GM12878 (cell line): ENCODE measurements at regions not wholly inside any gene's neighbourhood (a gene's known extent, or its start where the extent isn't known, plus 50 kb on each side); places are given as distances from the start of the nearest gene placed in this dataset.

Source experiments
- ATAC-seq: fragments of 200-7000 bp; cut with Tn5 transposase; 3 replicates; pipeline ENCODE4 v1.9.1; 2020; ENCODE audit warnings: mild to moderate bottlenecking, moderate library complexity
- BruUV-seq: library from RNA; stranded (reverse); fragments of 400-500 nt; replicated peaks from 2 replicates; lab custom pipeline; 2021; lab: Mats Ljungman, UMichigan
- CTCF ChIA-PET: fragments of 300-600 bp; sonication (Branson Sonifier 250); formaldehyde crosslinking; extraction: SDS; loops from one replicate; lab custom pipeline; 2021; ENCODE audit warnings: inconsistent platforms; lab: Yijun Ruan, JAX
- POLR2A ChIA-PET: fragments of 350-600 bp; formaldehyde crosslinking; extraction: SDS; loops from one replicate; lab custom pipeline; 2021; ENCODE audit warnings: inconsistent platforms; lab: Charles Lee
- RAD21 ChIA-PET: fragments of 300-600 bp; sonication (Branson Sonifier 250); formaldehyde crosslinking; loops from one replicate; lab custom pipeline; 2023; ENCODE audit warnings: antibody characterized with exemption; ENCODE audit not compliant: unreplicated experiment; lab: Charles Lee
- SMC1A ChIA-PET: fragments of 300-600 bp; sonication (Branson Sonifier 250); formaldehyde crosslinking; loops from one replicate; lab custom pipeline; 2023; ENCODE audit not compliant: unreplicated experiment, uncharacterized antibody; lab: Charles Lee
- DNase-seq: peaks from one replicate; pipeline ENCODE4 v3.0.0-alpha.2; 2011; ENCODE audit warnings: low read depth, low spot score
- FAIRE-seq: peaks from 3 replicates; lab custom pipeline; 2011; peaks lifted over from hg19 to GRCh38; lab: Jason Lieb, UNC
- H2AFZ ChIP-seq: 2 replicates; pipeline ENCODE4 v1.6.0; 2011; ENCODE audit warnings: low read depth, low read length, control low read depth; ENCODE audit not compliant: control insufficient read depth
- H3K27ac ChIP-seq: 2 replicates; pipeline ENCODE4 v1.5.1; 2011; ENCODE audit warnings: control low read depth; ENCODE audit not compliant: control insufficient read depth, insufficient read depth
- H3K27me3 ChIP-seq, 2 experiments: replicated peaks in 1 of 2; 2 replicates each; pipeline versions ENCODE4 v1.6.0 to v1.6.1; 2011; ENCODE audit warnings: low read length in 1 of 2; ENCODE audit not compliant: control insufficient read depth in 2 of 2, insufficient read depth in 2 of 2
- H3K36me3 ChIP-seq, 2 experiments: 2 replicates each; pipeline ENCODE4 v1.5.1; 2011; ENCODE audit warnings: low read length in 1 of 2; ENCODE audit not compliant: control insufficient read depth in 2 of 2, insufficient read depth in 2 of 2
- H3K4me1 ChIP-seq: 2 replicates; pipeline ENCODE4 v1.6.1; 2011; ENCODE audit warnings: mild to moderate bottlenecking, low read length, moderate library complexity, mixed read lengths; ENCODE audit not compliant: control insufficient read depth, insufficient read depth
- H3K4me2 ChIP-seq: 2 replicates; pipeline ENCODE4 v1.6.0; 2011; ENCODE audit warnings: control low read depth; ENCODE audit not compliant: control insufficient read depth, insufficient read depth
- H3K4me3 ChIP-seq: fragments of 200-600 bp; sonication (generic); 2 replicates; pipeline ENCODE4 v1.5.1; 2016
- H3K79me2 ChIP-seq: 2 replicates; pipeline ENCODE4 v1.6.0; 2011; ENCODE audit warnings: low read length; ENCODE audit not compliant: control insufficient read depth, insufficient read depth
- H3K9ac ChIP-seq: 2 replicates; pipeline ENCODE4 v1.8.0; 2011; ENCODE audit warnings: low read length, control low read depth, mixed read lengths; ENCODE audit not compliant: control insufficient read depth, insufficient read depth
- H3K9me3 ChIP-seq: replicated peaks from 3 replicates; pipeline ENCODE4 v1.5.1; 2011; ENCODE audit warnings: mild to moderate bottlenecking, low read length; ENCODE audit not compliant: control insufficient read depth, insufficient read depth
- H4K20me1 ChIP-seq: 2 replicates; pipeline ENCODE4 v1.6.0; 2011; ENCODE audit not compliant: control insufficient read depth, insufficient read depth
- BHLHE40 ChIP-seq, 2 experiments: fragments of 450-650 bp in 1 of 2; IDR thresholded peaks; 2 replicates each; pipeline ENCODE4 v1.6.1; 2011 to 2017; ENCODE audit warnings: low read depth in 2 of 2, borderline replicate concordance in 1 of 2, improper control_type of control experiment in 1 of 2, low read length in 1 of 2, mild to moderate bottlenecking in 1 of 2
- BRCA1 ChIP-seq: IDR thresholded peaks from 2 replicates; pipeline ENCODE4 v1.6.1; 2011; ENCODE audit warnings: low read depth, low read length, improper control_type of control experiment
- CREB1 ChIP-seq: IDR thresholded peaks from 2 replicates; pipeline ENCODE4 v1.6.1; 2012; ENCODE audit warnings: low read depth, mild to moderate bottlenecking, inconsistent platforms
- EP300 ChIP-seq, 2 experiments: fragments of 150-350 bp in 1 of 2; IDR thresholded peaks; 2 replicates each; pipeline ENCODE4 v1.6.1; 2011 to 2012; ENCODE audit warnings: low read depth in 2 of 2, low read length in 2 of 2, borderline replicate concordance in 1 of 2, improper control_type of control experiment in 1 of 2, inconsistent platforms in 1 of 2; ENCODE audit not compliant: control insufficient read depth in 1 of 2
- IKZF1 ChIP-seq: fragments of 450-650 bp; conservative IDR thresholded peaks from 2 replicates; pipeline ENCODE4 v1.6.1; 2017; ENCODE audit warnings: antibody characterized with exemption, mild to moderate bottlenecking
- IKZF2 ChIP-seq, 2 experiments: fragments of 450-650 bp; IDR thresholded peaks; 2 replicates each; pipeline ENCODE4 v1.6.1; 2017; ENCODE audit warnings: mild to moderate bottlenecking in 2 of 2, moderate library complexity in 2 of 2
- POU2F2 ChIP-seq: IDR thresholded peaks from 3 replicates; pipeline ENCODE4 v1.6.1; 2011; ENCODE audit warnings: low read depth, mild to moderate bottlenecking, low read length, borderline replicate concordance
- SREBF1 ChIP-seq: IDR thresholded peaks from 2 replicates; pipeline ENCODE4 v1.6.1; 2012; ENCODE audit warnings: mild to moderate bottlenecking, low read length
- SREBF2 ChIP-seq: IDR thresholded peaks from 2 replicates; pipeline ENCODE4 v1.6.1; 2012; ENCODE audit warnings: mild to moderate bottlenecking, low read length
- SRF ChIP-seq, 2 experiments: IDR thresholded peaks; 2 replicates each; pipeline ENCODE4 v1.6.1; 2011; ENCODE audit warnings: low read depth in 2 of 2, low read length in 2 of 2, mild to moderate bottlenecking in 1 of 2, moderate library complexity in 1 of 2
- TBL1XR1 ChIP-seq: IDR thresholded peaks from 2 replicates; pipeline ENCODE4 v1.6.1; 2012; ENCODE audit warnings: low read depth, low read length, improper control_type of control experiment
- TCF3 ChIP-seq: IDR thresholded peaks from 2 replicates; pipeline ENCODE4 v1.6.1; 2012; ENCODE audit warnings: low read depth, mild to moderate bottlenecking, low read length, borderline replicate concordance; ENCODE audit not compliant: insufficient read depth
- ZNF217 ChIP-seq: fragments of 450-650 bp; IDR thresholded peaks from 2 replicates; pipeline ENCODE4 v1.6.1; 2017; ENCODE audit warnings: antibody characterized with exemption, mild to moderate bottlenecking
- ZNF622 ChIP-seq: fragments of 450-650 bp; IDR thresholded peaks from 2 replicates; pipeline ENCODE4 v1.6.1; 2017; ENCODE audit warnings: mild to moderate bottlenecking, inconsistent platforms
- WGBS: methylation state at CpG from one replicate; pipeline ENCODE4 v1.1.6; 2016; ENCODE audit warnings: low lambda C conversion rate; ENCODE audit not compliant: insufficient replicate concordance, insufficient coverage; ENCODE audit errors: missing lambda C conversion rate; 5-methylcytosine and 5-hydroxymethylcytosine counted together
- in situ Hi-C: fragments of 300-500 bp; cut with MboI; formaldehyde crosslinking; loops from 9 replicates; pipeline ENCODE4 v1.14.3; 2018; ENCODE audit warnings: mixed read lengths
- intact Hi-C: fragments of 100-400 bp; cut with micrococcal nuclease; formaldehyde crosslinking; loops from one replicate; pipeline ENCODE4 v1.14.2; 2022; ENCODE audit not compliant: unreplicated experiment
- TF ChIP-seq, protein P1 (sequence below): fragments of 450-650 bp; IDR thresholded peaks from 2 replicates; pipeline ENCODE4 v1.6.1; 2017; ENCODE audit warnings: low read depth, mild to moderate bottlenecking, moderate library complexity

DNA sequence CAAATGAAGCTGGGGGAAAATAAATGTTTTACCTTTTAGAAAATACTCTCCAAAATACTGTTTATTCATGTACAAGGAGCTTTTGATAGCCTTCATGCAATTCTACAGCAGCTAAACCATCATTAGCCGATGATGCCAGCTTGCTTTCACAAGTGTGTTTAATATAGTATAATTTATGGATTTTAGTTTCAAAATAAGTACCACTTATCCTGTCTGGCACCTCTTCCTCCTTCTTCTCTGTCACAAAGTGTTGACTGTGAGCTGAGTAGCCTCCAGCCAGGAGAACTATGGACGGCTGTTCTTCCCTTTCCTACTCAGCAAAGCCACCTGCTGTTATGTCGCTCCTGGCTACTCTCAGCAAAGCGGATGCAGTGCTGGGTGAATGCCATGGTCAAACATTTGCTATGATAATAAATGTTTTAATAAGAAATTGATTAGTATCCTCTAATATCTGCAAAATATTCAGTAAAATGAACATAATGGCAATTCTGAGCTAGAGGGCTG, 238.2 kb downstream of the LIG4 start:
- DNase-seq = no peak
- in situ Hi-C loops = no loop called here
- no TSS peak for BruUV-seq
- no peaks in the 10 kb centered on the region for H3K4me1 ChIP-seq
- POLR2A ChIA-PET = no interaction called here
- SMC1A ChIA-PET = no interaction called here
- no peak overlapping the region for H3K9ac ChIP-seq
- no peak overlapping the region for H2AFZ ChIP-seq
- WGBS = 19% methylated on average over 4 of the region's 4 CpGs
- TF ChIP-seq SREBF2 = no peak
- TF ChIP-seq ZNF622 = no peak
- no peak for TF ChIP-seq POU2F2
- TF ChIP-seq IKZF2 (IDR thresholded peaks at IDR 0.05) = no peak
- TF ChIP-seq ZNF217 = no peak
- TF ChIP-seq BRCA1 = no peak
- TF ChIP-seq TCF3 = no peak
- no peak for TF ChIP-seq SREBF1
- TF ChIP-seq, protein P1, sequence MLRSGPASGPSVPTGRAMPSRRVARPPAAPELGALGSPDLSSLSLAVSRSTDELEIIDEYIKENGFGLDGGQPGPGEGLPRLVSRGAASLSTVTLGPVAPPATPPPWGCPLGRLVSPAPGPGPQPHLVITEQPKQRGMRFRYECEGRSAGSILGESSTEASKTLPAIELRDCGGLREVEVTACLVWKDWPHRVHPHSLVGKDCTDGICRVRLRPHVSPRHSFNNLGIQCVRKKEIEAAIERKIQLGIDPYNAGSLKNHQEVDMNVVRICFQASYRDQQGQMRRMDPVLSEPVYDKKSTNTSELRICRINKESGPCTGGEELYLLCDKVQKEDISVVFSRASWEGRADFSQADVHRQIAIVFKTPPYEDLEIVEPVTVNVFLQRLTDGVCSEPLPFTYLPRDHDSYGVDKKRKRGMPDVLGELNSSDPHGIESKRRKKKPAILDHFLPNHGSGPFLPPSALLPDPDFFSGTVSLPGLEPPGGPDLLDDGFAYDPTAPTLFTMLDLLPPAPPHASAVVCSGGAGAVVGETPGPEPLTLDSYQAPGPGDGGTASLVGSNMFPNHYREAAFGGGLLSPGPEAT = no peak
- TF ChIP-seq SRF (IDR thresholded peaks at IDR 0.05; ENCODE audit: low read depth in 2 of 2, low read length in 2 of 2) = no peak
- TF ChIP-seq EP300 (IDR thresholded peaks at IDR 0.05; ENCODE audit: borderline replicate concordance in 1 of 2, control insufficient read depth in 1 of 2, low read depth in 2 of 2, low read length in 2 of 2) = no peak
- no peak for TF ChIP-seq IKZF1
- TF ChIP-seq BHLHE40 (IDR thresholded peaks at IDR 0.05; ENCODE audit: borderline replicate concordance in 1 of 2, low read depth in 2 of 2, low read length in 1 of 2) = no peak
- TF ChIP-seq TBL1XR1 = no peak
- no peak for TF ChIP-seq CREB1
- CTCF ChIA-PET = no interaction called here
- no peak overlapping the region for H3K27ac ChIP-seq
- H4K20me1 ChIP-seq = no peaks in the 10 kb centered on the region
- H3K79me2 ChIP-seq = no peaks in the 10 kb centered on the region
- no peak for FAIRE-seq
- H3K4me3 ChIP-seq = no peak overlapping the region
- no peaks in the 10 kb centered on the region for H3K9me3 ChIP-seq
- intact Hi-C loops = no loop called here
- RAD21 ChIA-PET = no interaction called here
- H3K36me3 ChIP-seq = no peaks in the 10 kb centered on the region
- ATAC-seq = no peak
- H3K4me2 ChIP-seq = no peak overlapping the region
- no peaks in the 10 kb centered on the region for H3K27me3 ChIP-seq
